T-helper 17 cell (primary cell): ENCODE measurements at regions not wholly inside any gene's neighbourhood (a gene's known extent, or its start where the extent isn't known, plus 50 kb on each side); places are given as distances from the start of the nearest gene placed in this dataset.

Experiments used
- ATAC-seq: fragments of 150-1000 bp; cut with Tn5 transposase; 2 replicates; pipeline ENCODE4 v1.10.0; 2021; ENCODE audit warnings: mild to moderate bottlenecking, moderate library complexity
- DNase-seq, 3 donors: peaks; one replicate each; pipeline versions ENCODE4 v3.0.0 to v3.0.0-alpha.2; 2020 to 2021
- H3K9me3 ChIP-seq: one replicate; pipeline ENCODE4 v1.7.0; 2013; ENCODE audit warnings: low read length, mild to moderate bottlenecking; ENCODE audit not compliant: control insufficient read depth, poor library complexity, severe bottlenecking
- H3K27ac Mint-ChIP-seq: one replicate; pipeline ENCODE4 v1.8.0; 2022; ENCODE audit warnings: mild to moderate bottlenecking, moderate library complexity, mixed read lengths
- H3K27me3 Mint-ChIP-seq: one replicate; pipeline ENCODE4 v1.8.0; 2022; ENCODE audit warnings: mixed read lengths
- H3K36me3 Mint-ChIP-seq: one replicate; pipeline ENCODE4 v1.8.0; 2022; ENCODE audit warnings: low read depth, mixed read lengths
- H3K4me1 Mint-ChIP-seq: one replicate; pipeline ENCODE4 v1.8.0; 2022; ENCODE audit warnings: mild to moderate bottlenecking, mixed read lengths
- H3K4me3 Mint-ChIP-seq: one replicate; pipeline ENCODE4 v1.8.0; 2022; ENCODE audit warnings: mild to moderate bottlenecking, moderate library complexity, mixed read lengths

- no peaks in the 10 kb centered on the region for H3K9me3 ChIP-seq
- H3K4me1 Mint-ChIP-seq = no peaks in the 10 kb centered on the region
- no peaks in the 10 kb centered on the region for H3K36me3 Mint-ChIP-seq
- H3K27me3 Mint-ChIP-seq = peaks cover 15% of the 10 kb centered on the region
- DNase-seq (no peak), ATAC-seq (no peak)
- H3K4me3 Mint-ChIP-seq = no peak overlapping the region
- no peak overlapping the region for H3K27ac Mint-ChIP-seq
Measured at GRCh38 chr5:39785410-39785809, 360.6 kb upstream of the DAB2 start.

GRCh38 chr5:39783756-39784421 is 359.1 kb upstream of the DAB2 start:
- ATAC-seq (no peak), DNase-seq (no peak)
- peaks cover 21% of the 10 kb centered on the region for H3K27me3 Mint-ChIP-seq
- no peaks in the 10 kb centered on the region for H3K4me1 Mint-ChIP-seq
- H3K27ac Mint-ChIP-seq = no peak overlapping the region
- no peaks in the 10 kb centered on the region for H3K9me3 ChIP-seq
- no peak overlapping the region for H3K4me3 Mint-ChIP-seq
- no peaks in the 10 kb centered on the region for H3K36me3 Mint-ChIP-seq

- Mint-ChIP-seq H3K36me3 (peaks cover 2% of the 10 kb centered on the region), H3K27ac (no peak overlapping the region), H3K27me3 (peaks cover 29% of the 10 kb centered on the region), H3K4me3 (no peak overlapping the region), H3K4me1 (no peaks in the 10 kb centered on the region)
- H3K9me3 ChIP-seq = no peaks in the 10 kb centered on the region
- ATAC-seq = no peak
- no peak for DNase-seq
Measured at GRCh38 chr5:39780347-39780746, 355.6 kb upstream of the DAB2 start.

GRCh38 chr5:39779831-39780230 is 355.1 kb upstream of the DAB2 start:
- Mint-ChIP-seq H3K27ac (no peak overlapping the region), H3K4me1 (no peaks in the 10 kb centered on the region), H3K36me3 (peaks cover 2% of the 10 kb centered on the region), H3K4me3 (no peak overlapping the region), H3K27me3 (peaks cover 30% of the 10 kb centered on the region)
- ATAC-seq (no peak), DNase-seq (no peak)
- no peaks in the 10 kb centered on the region for H3K9me3 ChIP-seq

GRCh38 chr5:39775797-39776365 is 351.1 kb upstream of the DAB2 start:
- DNase-seq = no peak
- no peak for ATAC-seq
- no peaks in the 10 kb centered on the region for H3K9me3 ChIP-seq
- Mint-ChIP-seq H3K36me3 (peaks cover 2% of the 10 kb centered on the region), H3K27ac (no peak overlapping the region), H3K4me1 (peaks cover 2% of the 10 kb centered on the region), H3K4me3 (no peak overlapping the region), H3K27me3 (peaks cover 34% of the 10 kb centered on the region)

- no peak for ATAC-seq
- peaks cover 2% of the 10 kb centered on the region for H3K4me1 Mint-ChIP-seq
- H3K4me3 Mint-ChIP-seq = no peak overlapping the region
- H3K36me3 Mint-ChIP-seq = peaks cover 2% of the 10 kb centered on the region
- H3K27ac Mint-ChIP-seq = no peak overlapping the region
- no peak for DNase-seq
- no peaks in the 10 kb centered on the region for H3K9me3 ChIP-seq
- peaks cover 32% of the 10 kb centered on the region for H3K27me3 Mint-ChIP-seq
Measured at GRCh38 chr5:39775086-39775796, 350.5 kb upstream of the DAB2 start.

- H3K27ac Mint-ChIP-seq = no peak overlapping the region
- peaks cover 2% of the 10 kb centered on the region for H3K4me1 Mint-ChIP-seq
- no peaks in the 10 kb centered on the region for H3K9me3 ChIP-seq
- H3K36me3 Mint-ChIP-seq = peaks cover 2% of the 10 kb centered on the region
- no peak overlapping the region for H3K4me3 Mint-ChIP-seq
- DNase-seq (no peak), ATAC-seq (no peak)
- peaks cover 27% of the 10 kb centered on the region for H3K27me3 Mint-ChIP-seq
Measured at GRCh38 chr5:39774605-39775004, 349.8 kb upstream of the DAB2 start.

- H3K4me3 Mint-ChIP-seq = no peak overlapping the region
- H3K36me3 Mint-ChIP-seq = no peaks in the 10 kb centered on the region
- peaks cover 2% of the 10 kb centered on the region for H3K4me1 Mint-ChIP-seq
Measured at GRCh38 chr5:39772307-39772706, 347.5 kb upstream of the DAB2 start.

GRCh38 chr5:39767916-39768315 is 343.1 kb upstream of the DAB2 start:
- no peaks in the 10 kb centered on the region for H3K9me3 ChIP-seq
- Mint-ChIP-seq H3K4me1 (no peaks in the 10 kb centered on the region), H3K27me3 (peaks cover 36% of the 10 kb centered on the region), H3K36me3 (no peaks in the 10 kb centered on the region), H3K4me3 (no peak overlapping the region), H3K27ac (no peak overlapping the region)
- DNase-seq (no peak), ATAC-seq (no peak)

More at GRCh38 chr5:39772307-39772706, 347.5 kb upstream of the DAB2 start:
- no peak for DNase-seq
- Mint-ChIP-seq H3K27me3 (peaks cover 30% of the 10 kb centered on the region), H3K27ac (no peak overlapping the region)
- H3K9me3 ChIP-seq = no peaks in the 10 kb centered on the region
- ATAC-seq = no peak

GRCh38 chr5:39765366-39765765 is 340.6 kb upstream of the DAB2 start:
- no peak overlapping the region for H3K4me3 Mint-ChIP-seq
- H3K27ac Mint-ChIP-seq = no peak overlapping the region
- ATAC-seq = no peak
- no peaks in the 10 kb centered on the region for H3K4me1 Mint-ChIP-seq
- DNase-seq = no peak
- no peaks in the 10 kb centered on the region for H3K36me3 Mint-ChIP-seq
- no peaks in the 10 kb centered on the region for H3K9me3 ChIP-seq
- H3K27me3 Mint-ChIP-seq = peaks cover 20% of the 10 kb centered on the region

- no peaks in the 10 kb centered on the region for H3K36me3 Mint-ChIP-seq
Measured at GRCh38 chr5:39762761-39763160, 338.0 kb upstream of the DAB2 start.

GRCh38 chr5:39761199-39761950 is 336.6 kb upstream of the DAB2 start:
- no peak for DNase-seq

More at GRCh38 chr5:39762761-39763160, 338.0 kb upstream of the DAB2 start:
- H3K9me3 ChIP-seq = no peaks in the 10 kb centered on the region
- ATAC-seq = no peak
- no peak for DNase-seq
- Mint-ChIP-seq H3K4me3 (no peak overlapping the region), H3K27ac (no peak overlapping the region), H3K4me1 (no peaks in the 10 kb centered on the region), H3K27me3 (peaks cover 13% of the 10 kb centered on the region)

More at GRCh38 chr5:39761199-39761950, 336.6 kb upstream of the DAB2 start:
- H3K9me3 ChIP-seq = no peaks in the 10 kb centered on the region
- H3K27me3 Mint-ChIP-seq = peaks cover 15% of the 10 kb centered on the region
- no peak for ATAC-seq
- no peaks in the 10 kb centered on the region for H3K4me1 Mint-ChIP-seq
- no peak overlapping the region for H3K27ac Mint-ChIP-seq
- H3K36me3 Mint-ChIP-seq = no peaks in the 10 kb centered on the region
- no peak overlapping the region for H3K4me3 Mint-ChIP-seq
